IMR-90 (cell line): ENCODE measurements at regions not wholly inside any gene's neighbourhood (a gene's known extent, or its start where the extent isn't known, plus 50 kb on each side); places are given as distances from the start of the nearest gene placed in this dataset.

Experiments used
- RCOR1 ChIP-seq: IDR thresholded peaks from 2 replicates; pipeline ENCODE4 v1.6.1; 2012; ENCODE audit warnings: mild to moderate bottlenecking, low read length, improper control_type of control experiment; ENCODE audit not compliant: insufficient replicate concordance
- RFX5 ChIP-seq: IDR thresholded peaks from 2 replicates; pipeline ENCODE4 v1.8.0; 2012; ENCODE audit warnings: low read depth, mild to moderate bottlenecking, low read length, moderate library complexity
- TF ChIP-seq, protein P1 (sequence below): conservative IDR thresholded peaks from 2 replicates; pipeline ENCODE4 v1.5.1; 2012; ENCODE audit warnings: mild to moderate bottlenecking, low read depth, low read length, improper control_type of control experiment

- TF ChIP-seq, protein P1, sequence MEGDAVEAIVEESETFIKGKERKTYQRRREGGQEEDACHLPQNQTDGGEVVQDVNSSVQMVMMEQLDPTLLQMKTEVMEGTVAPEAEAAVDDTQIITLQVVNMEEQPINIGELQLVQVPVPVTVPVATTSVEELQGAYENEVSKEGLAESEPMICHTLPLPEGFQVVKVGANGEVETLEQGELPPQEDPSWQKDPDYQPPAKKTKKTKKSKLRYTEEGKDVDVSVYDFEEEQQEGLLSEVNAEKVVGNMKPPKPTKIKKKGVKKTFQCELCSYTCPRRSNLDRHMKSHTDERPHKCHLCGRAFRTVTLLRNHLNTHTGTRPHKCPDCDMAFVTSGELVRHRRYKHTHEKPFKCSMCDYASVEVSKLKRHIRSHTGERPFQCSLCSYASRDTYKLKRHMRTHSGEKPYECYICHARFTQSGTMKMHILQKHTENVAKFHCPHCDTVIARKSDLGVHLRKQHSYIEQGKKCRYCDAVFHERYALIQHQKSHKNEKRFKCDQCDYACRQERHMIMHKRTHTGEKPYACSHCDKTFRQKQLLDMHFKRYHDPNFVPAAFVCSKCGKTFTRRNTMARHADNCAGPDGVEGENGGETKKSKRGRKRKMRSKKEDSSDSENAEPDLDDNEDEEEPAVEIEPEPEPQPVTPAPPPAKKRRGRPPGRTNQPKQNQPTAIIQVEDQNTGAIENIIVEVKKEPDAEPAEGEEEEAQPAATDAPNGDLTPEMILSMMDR: no peak
- TF ChIP-seq RCOR1 (no peak), RFX5 (no peak)
Observed at GRCh38 chr12:111183094-111183493, 185.8 kb downstream of the PHETA1 start.
